ENCODE measurements at regions not wholly inside any gene's neighbourhood (a gene's known extent, or its start where the extent isn't known, plus 50 kb on each side); places are given as distances from the start of the nearest gene placed in this dataset.
A peak's percentile ranks its signal among the peaks of the same experiment; 100 is the strongest.

DNA sequence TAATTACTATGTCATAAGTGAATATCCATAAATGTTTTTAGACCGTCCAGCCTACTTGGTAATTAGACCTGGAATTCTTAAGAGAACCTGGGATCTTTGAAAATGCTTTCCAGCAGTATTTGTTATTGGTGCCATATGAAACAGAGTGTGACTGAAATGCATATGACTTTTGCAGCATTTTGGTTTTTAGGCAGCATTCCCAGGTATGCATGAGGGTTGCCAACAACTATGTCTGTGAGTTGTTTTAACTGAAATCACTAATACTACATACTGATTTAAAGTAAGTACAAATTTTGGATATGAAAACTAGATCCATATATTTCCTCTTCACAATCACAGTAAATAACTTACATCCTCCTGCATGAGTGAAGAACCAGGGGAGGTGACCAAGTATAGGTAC, 437.7 kb upstream of the FAR2 start:
- peak overlapping the region in 1 of 2 donors; percentile 33 for H3K27ac ChIP-seq

DNA sequence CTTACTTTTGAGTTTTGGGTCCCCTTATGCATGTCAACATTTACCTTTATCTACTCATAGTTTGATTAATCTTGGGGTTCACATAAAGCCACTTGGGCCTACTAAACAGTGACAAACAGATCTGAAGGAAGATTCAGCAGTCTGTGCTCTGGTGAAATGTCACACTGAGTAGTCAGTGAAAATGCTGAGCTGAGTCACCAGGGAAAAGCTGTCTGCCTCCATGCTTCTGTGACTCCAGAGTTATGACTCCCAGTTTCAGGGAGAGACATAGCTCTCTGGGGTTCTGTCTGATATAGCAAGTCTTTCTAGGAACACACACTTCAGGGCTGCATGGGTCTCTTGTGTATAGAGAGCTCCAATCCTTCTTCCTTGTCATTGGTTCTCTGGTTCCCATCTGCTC, 406.3 kb upstream of the FAR2 start:
- no peak for DNase-seq (ENCODE audit: low spot score in 2 of 2)
- H3K4me1 ChIP-seq, result no peaks in the 10 kb centered on the region
- H3K4me3 ChIP-seq, result no peak overlapping the region
- H3K9me3 ChIP-seq, result no peaks in the 10 kb centered on the region
- intact Hi-C loops (cut with DNase I), result no loop called here
- H3K36me3 ChIP-seq, result no peaks in the 10 kb centered on the region
- H3K27ac ChIP-seq, result no peak overlapping the region
- no peaks in the 10 kb centered on the region for H3K27me3 ChIP-seq
- TF ChIP-seq, protein P1, sequence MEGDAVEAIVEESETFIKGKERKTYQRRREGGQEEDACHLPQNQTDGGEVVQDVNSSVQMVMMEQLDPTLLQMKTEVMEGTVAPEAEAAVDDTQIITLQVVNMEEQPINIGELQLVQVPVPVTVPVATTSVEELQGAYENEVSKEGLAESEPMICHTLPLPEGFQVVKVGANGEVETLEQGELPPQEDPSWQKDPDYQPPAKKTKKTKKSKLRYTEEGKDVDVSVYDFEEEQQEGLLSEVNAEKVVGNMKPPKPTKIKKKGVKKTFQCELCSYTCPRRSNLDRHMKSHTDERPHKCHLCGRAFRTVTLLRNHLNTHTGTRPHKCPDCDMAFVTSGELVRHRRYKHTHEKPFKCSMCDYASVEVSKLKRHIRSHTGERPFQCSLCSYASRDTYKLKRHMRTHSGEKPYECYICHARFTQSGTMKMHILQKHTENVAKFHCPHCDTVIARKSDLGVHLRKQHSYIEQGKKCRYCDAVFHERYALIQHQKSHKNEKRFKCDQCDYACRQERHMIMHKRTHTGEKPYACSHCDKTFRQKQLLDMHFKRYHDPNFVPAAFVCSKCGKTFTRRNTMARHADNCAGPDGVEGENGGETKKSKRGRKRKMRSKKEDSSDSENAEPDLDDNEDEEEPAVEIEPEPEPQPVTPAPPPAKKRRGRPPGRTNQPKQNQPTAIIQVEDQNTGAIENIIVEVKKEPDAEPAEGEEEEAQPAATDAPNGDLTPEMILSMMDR (IDR thresholded peaks at IDR 0.05), result no peak

More for the DNA sequence above, 437.7 kb upstream of the FAR2 start:
- TF ChIP-seq, protein P1 (IDR thresholded peaks at IDR 0.05), result no peak
- DNase-seq (ENCODE audit: low spot score in 2 of 2), result no peak
- H3K4me1 ChIP-seq, result peaks cover 0 to 10% of the 10 kb centered on the region in 2 donors
- H3K4me3 ChIP-seq, result no peak overlapping the region
- intact Hi-C loops (cut with DNase I), result no loop called here
- H3K9me3 ChIP-seq, result no peaks in the 10 kb centered on the region
- H3K36me3 ChIP-seq, result no peaks in the 10 kb centered on the region
- no peaks in the 10 kb centered on the region for H3K27me3 ChIP-seq

DNA sequence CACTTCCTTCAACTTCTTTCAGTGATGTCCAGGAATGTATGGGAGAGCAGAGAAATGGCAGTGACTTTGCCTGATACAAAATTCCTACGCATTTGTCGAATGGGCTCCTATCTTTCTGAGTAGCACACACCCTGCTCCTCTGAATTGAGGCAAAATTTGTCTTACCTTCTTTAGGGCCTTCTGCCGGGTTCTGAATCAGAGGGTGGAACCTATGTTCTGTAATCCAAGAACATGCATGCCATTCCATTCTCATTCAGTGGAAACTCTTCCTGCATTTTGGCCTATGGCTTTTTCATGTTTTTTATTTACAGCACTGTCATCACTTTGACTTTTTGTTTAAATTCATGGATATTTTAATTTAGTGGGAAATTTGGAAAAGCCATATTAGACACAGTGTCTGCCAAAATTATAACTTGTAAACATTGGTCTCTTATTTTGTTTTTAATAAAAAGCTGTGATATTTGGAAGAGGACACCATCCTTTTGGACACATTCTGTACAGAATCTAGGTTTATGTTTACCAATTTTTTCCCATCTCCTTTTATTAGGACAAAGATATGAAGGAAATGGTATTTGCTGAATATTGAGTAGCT, 402.2 kb upstream of the FAR2 start:
- no peaks in the 10 kb centered on the region for H3K36me3 ChIP-seq
- H3K4me3 ChIP-seq, result no peak overlapping the region
- no peaks in the 10 kb centered on the region for H3K9me3 ChIP-seq
- TF ChIP-seq, protein P1 (IDR thresholded peaks at IDR 0.05), result no peak
- H3K27me3 ChIP-seq, result no peaks in the 10 kb centered on the region
- intact Hi-C loops (cut with DNase I), result no loop called here
- no peaks in the 10 kb centered on the region for H3K4me1 ChIP-seq
- DNase-seq (ENCODE audit: low spot score in 2 of 2), result no peak
- no peak overlapping the region for H3K27ac ChIP-seq

DNA sequence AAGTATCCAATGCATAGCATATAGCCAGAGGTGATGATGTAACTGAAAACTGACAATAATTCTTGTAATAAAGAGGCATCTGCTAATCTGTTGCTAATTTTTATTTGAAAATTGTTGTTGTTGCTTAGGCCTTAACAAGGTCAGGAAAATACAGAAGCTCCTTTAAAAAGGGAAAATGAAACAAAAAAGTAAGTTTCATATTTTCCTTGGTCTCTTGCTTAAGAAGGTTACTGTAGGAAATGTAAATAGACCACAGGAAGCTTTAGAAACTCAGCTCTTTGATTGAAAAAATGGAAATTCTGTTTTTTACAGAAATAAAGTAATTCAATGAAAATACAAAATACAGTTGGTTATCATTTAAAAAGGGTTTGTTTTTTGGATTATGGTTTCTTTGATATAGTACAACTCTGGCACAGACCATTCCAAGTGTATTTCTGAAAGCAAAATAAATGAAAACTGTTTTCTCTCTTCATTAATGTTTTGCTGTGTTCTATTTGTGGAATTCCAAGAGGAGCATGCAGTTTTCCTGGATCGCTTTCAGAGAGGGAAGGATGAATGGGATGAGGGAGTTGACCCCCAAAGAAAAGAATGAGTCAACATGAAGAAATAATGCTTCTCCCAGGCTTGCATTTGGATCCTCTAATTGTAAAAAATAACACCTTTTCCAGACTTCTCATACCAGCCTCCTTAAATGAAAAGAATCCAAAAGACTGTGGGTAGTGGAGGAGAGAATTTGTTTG, 398.0 kb upstream of the FAR2 start:
- no peaks in the 10 kb centered on the region for H3K4me1 ChIP-seq
- DNase-seq (ENCODE audit: low spot score in 2 of 2), result no peak
- H3K27ac ChIP-seq, result no peak overlapping the region
- TF ChIP-seq, protein P1 (IDR thresholded peaks at IDR 0.05), result no peak
- intact Hi-C loops (cut with DNase I), result no loop called here
- no peaks in the 10 kb centered on the region for H3K9me3 ChIP-seq
- no peaks in the 10 kb centered on the region for H3K36me3 ChIP-seq
- H3K27me3 ChIP-seq, result no peaks in the 10 kb centered on the region
- H3K4me3 ChIP-seq, result no peak overlapping the region

DNA sequence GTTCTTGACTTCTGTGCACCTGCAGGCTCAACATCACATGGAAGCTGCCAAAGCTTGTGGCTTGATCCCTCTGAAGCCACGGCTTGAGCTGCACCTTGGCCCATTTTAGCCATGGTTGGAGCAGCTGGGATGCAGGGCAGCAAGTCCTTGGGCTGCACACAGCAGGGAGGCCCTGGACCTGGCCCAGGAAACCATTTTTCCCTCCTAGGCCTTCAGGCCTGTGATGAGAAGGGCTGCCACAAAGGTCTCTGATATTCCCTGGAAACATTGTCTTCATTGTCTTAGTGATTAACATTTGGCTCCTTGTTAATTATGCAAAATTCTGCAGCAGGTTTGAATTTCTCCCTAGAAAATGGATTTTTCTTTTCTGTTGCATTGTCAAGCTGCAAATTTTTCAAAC, 394.1 kb upstream of the FAR2 start:
- Histone ChIP-seq H3K27me3 (no peaks in the 10 kb centered on the region), H3K27ac (no peak overlapping the region), H3K4me1 (no peaks in the 10 kb centered on the region), H3K4me3 (no peak overlapping the region), H3K36me3 (no peaks in the 10 kb centered on the region), H3K9me3 (no peaks in the 10 kb centered on the region)
- intact Hi-C loops (cut with DNase I), result no loop called here
- DNase-seq (ENCODE audit: low spot score in 2 of 2), result no peak
- TF ChIP-seq, protein P1 (IDR thresholded peaks at IDR 0.05), result no peak

All from ascending aorta (tissue), 2 donors.